Liver (tissue), 8 donors: ENCODE measurements at regions not wholly inside any gene's neighbourhood (a gene's known extent, or its start where the extent isn't known, plus 50 kb on each side); places are given as distances from the start of the nearest gene placed in this dataset.

Experiments used
- DNase-seq: peaks from one replicate; pipeline ENCODE4 v3.0.0-alpha.2; 2017; ENCODE audit warnings: low spot score
- H3K27ac ChIP-seq, 2 donors: one replicate each; pipeline ENCODE4 v1.7.0; 2013; ENCODE audit warnings: inconsistent platforms in 2 of 2, low read length in 2 of 2, control low read depth in 1 of 2, low read depth in 1 of 2, mild to moderate bottlenecking in 1 of 2
- H3K27me3 ChIP-seq, 4 donors: one replicate each; pipeline versions ENCODE4 v1.6.1 to v1.7.0; 2013; ENCODE audit warnings: low read length in 3 of 4, inconsistent platforms in 1 of 4, mild to moderate bottlenecking in 1 of 4, moderate library complexity in 1 of 4; ENCODE audit not compliant: control insufficient read depth in 4 of 4, insufficient read depth in 4 of 4
- H3K36me3 ChIP-seq, 4 donors: one replicate each; pipeline versions ENCODE4 v1.6.1 to v1.7.0; 2013; ENCODE audit warnings: low read length in 3 of 4, mild to moderate bottlenecking in 3 of 4, low read depth in 1 of 4, moderate library complexity in 1 of 4; ENCODE audit not compliant: control insufficient read depth in 4 of 4, insufficient read depth in 3 of 4
- H3K4me1 ChIP-seq, 4 donors: one replicate each; pipeline versions ENCODE4 v1.6.1 to v1.7.0; 2013; ENCODE audit warnings: low read length in 3 of 4, mild to moderate bottlenecking in 3 of 4, moderate library complexity in 1 of 4; ENCODE audit not compliant: control insufficient read depth in 4 of 4, insufficient read depth in 4 of 4
- H3K4me3 ChIP-seq, 3 donors: one replicate each; pipeline versions ENCODE4 v1.6.1 to v1.7.0; 2013; ENCODE audit warnings: low read length in 3 of 3, control low read depth in 1 of 3, low read depth in 1 of 3, mild to moderate bottlenecking in 1 of 3
- H3K9ac ChIP-seq, 2 donors: one replicate each; pipeline ENCODE4 v1.7.0; 2013; ENCODE audit warnings: low read length in 2 of 2, mild to moderate bottlenecking in 2 of 2, moderate library complexity in 2 of 2, control low read depth in 1 of 2, low read depth in 1 of 2
- H3K9me3 ChIP-seq, 4 donors: one replicate each; pipeline versions ENCODE4 v1.6.1 to v1.7.0; 2013; ENCODE audit warnings: low read length in 3 of 4; ENCODE audit not compliant: control insufficient read depth in 4 of 4
- ATF3 ChIP-seq: IDR thresholded peaks from 2 replicates; pipeline ENCODE4 v1.6.1; 2016; ENCODE audit warnings: antibody characterized with exemption
- CTCF ChIP-seq: fragments of 150-350 bp; IDR thresholded peaks from 2 replicates; pipeline ENCODE4 v1.5.1; 2017; ENCODE audit warnings: improper control_type of control experiment, low read depth, low read length; ENCODE audit not compliant: missing input control
- EGR1 ChIP-seq, 2 donors: IDR thresholded peaks; 2 replicates each; pipeline ENCODE4 v1.6.1; 2016 to 2018; ENCODE audit warnings: antibody characterized with exemption in 2 of 2, low read depth in 2 of 2
- FOXA1 ChIP-seq: IDR thresholded peaks from 2 replicates; pipeline ENCODE4 v1.6.1; 2016; ENCODE audit warnings: antibody characterized with exemption
- FOXA2 ChIP-seq: IDR thresholded peaks from 2 replicates; pipeline ENCODE4 v1.6.1; 2016; ENCODE audit warnings: antibody characterized with exemption
- GABPA ChIP-seq, 2 donors: IDR thresholded peaks in 1 of 2; conservative IDR thresholded peaks in 1 of 2; 2 replicates each; pipeline ENCODE4 v1.6.1; 2016; ENCODE audit warnings: antibody characterized with exemption in 2 of 2, mild to moderate bottlenecking in 1 of 2, moderate library complexity in 1 of 2
- HNF4A ChIP-seq, 2 donors: conservative IDR thresholded peaks; 2 replicates each; pipeline ENCODE4 v1.6.1; 2016; ENCODE audit warnings: antibody characterized with exemption in 2 of 2, mild to moderate bottlenecking in 2 of 2
- HNF4G ChIP-seq: IDR thresholded peaks from 2 replicates; pipeline ENCODE4 v1.6.1; 2016; ENCODE audit warnings: antibody characterized with exemption
- JUND ChIP-seq, 2 donors: IDR thresholded peaks; 2 replicates each; pipeline ENCODE4 v1.6.1; 2016; ENCODE audit warnings: antibody characterized with exemption in 2 of 2
- MAX ChIP-seq: IDR thresholded peaks from 2 replicates; pipeline ENCODE4 v1.6.1; 2016; ENCODE audit warnings: antibody characterized with exemption
- NR2F2 ChIP-seq: IDR thresholded peaks from 2 replicates; pipeline ENCODE4 v1.6.1; 2016; ENCODE audit warnings: antibody characterized with exemption
- RAD21 ChIP-seq, 2 donors: IDR thresholded peaks; 2 replicates each; pipeline ENCODE4 v1.6.1; 2016; ENCODE audit warnings: antibody characterized with exemption in 2 of 2, mild to moderate bottlenecking in 2 of 2
- REST ChIP-seq: IDR thresholded peaks from 2 replicates; pipeline ENCODE4 v1.6.1; 2016; ENCODE audit warnings: antibody characterized with exemption, mild to moderate bottlenecking
- RXRA ChIP-seq, 2 donors: IDR thresholded peaks; 2 replicates each; pipeline ENCODE4 v1.6.1; 2017 to 2018; ENCODE audit warnings: antibody characterized with exemption in 2 of 2, mild to moderate bottlenecking in 1 of 2
- SP1 ChIP-seq: IDR thresholded peaks from 2 replicates; pipeline ENCODE4 v1.6.1; 2018; ENCODE audit warnings: antibody characterized with exemption, mild to moderate bottlenecking
- TAF1 ChIP-seq: conservative IDR thresholded peaks from 2 replicates; pipeline ENCODE4 v1.6.1; 2016; ENCODE audit warnings: antibody characterized with exemption, mild to moderate bottlenecking
- YY1 ChIP-seq: IDR thresholded peaks from 2 replicates; pipeline ENCODE4 v1.6.1; 2016; ENCODE audit warnings: antibody characterized with exemption, mild to moderate bottlenecking
- WGBS: extraction: QIAGEN DNeasy Blood & Tissue Kit; methylation state at CpG from one replicate; pipeline ENCODE4 v1.1.7; 2013; 5-methylcytosine and 5-hydroxymethylcytosine counted together
- TF ChIP-seq, protein P1 (sequence below): IDR thresholded peaks from 2 replicates; pipeline ENCODE4 v1.6.1; 2016; ENCODE audit warnings: antibody characterized with exemption
- donor health status: healthy.
- donor health status: healthy.
- donor health status: healthy.
- donor health status: healthy.
- donor health status: healthy.

DNA sequence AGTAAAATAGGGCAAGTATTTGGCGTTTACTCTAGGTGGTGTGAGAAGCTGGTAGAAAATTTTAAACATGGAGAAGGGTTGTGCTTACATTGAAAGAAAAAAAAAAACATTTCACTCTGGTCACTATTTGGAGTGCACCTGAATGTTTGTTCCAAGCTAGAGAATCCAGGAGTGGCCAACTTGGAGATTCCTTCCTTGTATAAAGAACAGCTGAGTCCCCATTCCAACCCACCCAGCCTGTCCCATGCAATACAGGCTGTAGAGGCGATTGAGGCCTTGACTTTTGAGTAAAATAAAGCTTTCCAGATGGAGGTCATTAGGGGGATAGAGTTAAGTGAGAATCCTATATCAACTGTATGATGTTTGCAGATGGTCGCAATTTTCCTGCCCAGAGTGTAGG, 203.8 kb upstream of the SYT4 start:
- H3K36me3 ChIP-seq: no peaks in the 10 kb centered on the region
- no peak overlapping the region for H3K27ac ChIP-seq
- H3K9me3 ChIP-seq: no peaks in the 10 kb centered on the region
- H3K9ac ChIP-seq: no peak overlapping the region
- no peaks in the 10 kb centered on the region for H3K4me1 ChIP-seq
- H3K4me3 ChIP-seq: no peak overlapping the region
- DNase-seq: no peak
- no peak for TF ChIP-seq YY1
- TF ChIP-seq, protein P1, sequence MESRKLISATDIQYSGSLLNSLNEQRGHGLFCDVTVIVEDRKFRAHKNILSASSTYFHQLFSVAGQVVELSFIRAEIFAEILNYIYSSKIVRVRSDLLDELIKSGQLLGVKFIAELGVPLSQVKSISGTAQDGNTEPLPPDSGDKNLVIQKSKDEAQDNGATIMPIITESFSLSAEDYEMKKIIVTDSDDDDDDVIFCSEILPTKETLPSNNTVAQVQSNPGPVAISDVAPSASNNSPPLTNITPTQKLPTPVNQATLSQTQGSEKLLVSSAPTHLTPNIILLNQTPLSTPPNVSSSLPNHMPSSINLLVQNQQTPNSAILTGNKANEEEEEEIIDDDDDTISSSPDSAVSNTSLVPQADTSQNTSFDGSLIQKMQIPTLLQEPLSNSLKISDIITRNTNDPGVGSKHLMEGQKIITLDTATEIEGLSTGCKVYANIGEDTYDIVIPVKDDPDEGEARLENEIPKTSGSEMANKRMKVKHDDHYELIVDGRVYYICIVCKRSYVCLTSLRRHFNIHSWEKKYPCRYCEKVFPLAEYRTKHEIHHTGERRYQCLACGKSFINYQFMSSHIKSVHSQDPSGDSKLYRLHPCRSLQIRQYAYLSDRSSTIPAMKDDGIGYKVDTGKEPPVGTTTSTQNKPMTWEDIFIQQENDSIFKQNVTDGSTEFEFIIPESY: no peak
- no peaks in the 10 kb centered on the region for H3K27me3 ChIP-seq
- WGBS: 76% methylated on average over 3 of the region's 3 CpGs

DNA sequence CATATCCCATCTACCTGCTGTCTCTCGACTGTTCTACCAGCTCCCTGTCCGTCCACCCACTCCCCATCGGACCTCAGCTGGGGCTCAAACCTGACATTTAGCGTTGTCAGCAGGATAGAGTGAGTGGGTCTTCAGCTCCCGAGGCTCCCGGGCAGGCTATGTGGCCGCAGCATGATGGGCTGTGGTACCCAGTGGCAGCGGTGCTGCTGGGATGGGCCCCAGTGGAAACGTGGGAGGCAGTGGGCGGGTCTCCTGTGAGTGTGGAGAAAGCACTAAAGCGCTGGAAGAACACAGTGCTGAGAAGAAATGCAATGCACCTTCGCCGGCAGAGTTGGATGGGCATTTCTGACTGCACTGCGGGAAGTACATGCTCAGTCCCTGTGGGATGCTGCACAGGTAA, 204.8 kb upstream of the SYT4 start:
- Histone ChIP-seq H3K27me3 (no peaks in the 10 kb centered on the region), H3K27ac (no peak overlapping the region), H3K36me3 (no peaks in the 10 kb centered on the region), H3K9me3 (peaks cover 0 to 4% (median 3%) of the 10 kb centered on the region in 4 donors), H3K4me1 (no peaks in the 10 kb centered on the region), H3K9ac (no peak overlapping the region), H3K4me3 (no peak overlapping the region)
- 81% methylated on average over 14 of the region's 14 CpGs for WGBS
- no peak for DNase-seq
- TF ChIP-seq FOXA2 (no peak), HNF4G (no peak), EGR1 (IDR thresholded peaks at IDR 0.05; ENCODE audit: low read depth in 2 of 2) (no peak), JUND (IDR thresholded peaks at IDR 0.05) (no peak), RAD21 (IDR thresholded peaks at IDR 0.05) (no peak), YY1 (no peak), TAF1 (no peak), NR2F2 (no peak), RXRA (IDR thresholded peaks at IDR 0.05) (no peak), HNF4A (conservative IDR thresholded peaks at IDR 0.05) (no peak), SP1 (no peak), REST (no peak), MAX (no peak), CTCF (no peak), FOXA1 (no peak), ATF3 (no peak), GABPA (IDR thresholded peaks at IDR 0.05 in 1 of 2, conservative IDR thresholded peaks at IDR 0.05 in 1 of 2) (no peak)
- TF ChIP-seq, protein P1: no peak
